ENCODE measurements at regions not wholly inside any gene's neighbourhood (a gene's known extent, or its start where the extent isn't known, plus 50 kb on each side); places are given as distances from the start of the nearest gene placed in this dataset.

GRCh38 chr6:88339761-88340160 is 173.6 kb upstream of the CNR1 start:
- Histone ChIP-seq H3K9me1 (ENCODE audit: control insufficient read depth, extremely low read depth, insufficient read depth, low read length) (no peaks in the 10 kb centered on the region), H3K27me3 (ENCODE audit: control insufficient read depth, extremely low read depth, insufficient read depth, low read length) (no peaks in the 10 kb centered on the region), H3K4me1 (ENCODE audit: control insufficient read depth, extremely low read depth, insufficient read depth, low read length) (no peaks in the 10 kb centered on the region), H3K4me3 (ENCODE audit: control insufficient read depth in 2 of 3, extremely low read depth in 1 of 3, insufficient read depth in 2 of 3, low read depth in 1 of 3, low read length in 3 of 3) (no peak overlapping the region), H3K79me2 (ENCODE audit: control insufficient read depth, insufficient read depth, low read length) (no peaks in the 10 kb centered on the region), H4K20me1 (ENCODE audit: control insufficient read depth, extremely low read depth, insufficient read depth, low read length) (no peaks in the 10 kb centered on the region), H3K27ac (ENCODE audit: control insufficient read depth, insufficient read depth, low read length) (no peak overlapping the region), H3K9ac (ENCODE audit: control insufficient read depth, extremely low read depth, insufficient read depth, low read length) (no peak overlapping the region), H2AFZ (ENCODE audit: control insufficient read depth, low read length) (no peak overlapping the region), H3K9me3 (ENCODE audit: control insufficient read depth, low read depth, low read length) (no peaks in the 10 kb centered on the region), H3K4me2 (ENCODE audit: control insufficient read depth, extremely low read depth, insufficient read depth, low read depth, low read length) (no peak overlapping the region), H3K36me3 (ENCODE audit: control insufficient read depth in 2 of 2, extremely low read depth in 1 of 2, insufficient read depth in 2 of 2, low read length in 2 of 2) (no peaks in the 10 kb centered on the region)
- dilution Hi-C loops (cut with MboI; ENCODE audit: extremely low pct_ligation_motif_present, low sequenced_read_pairs): no loop called here
- TF ChIP-seq CTCF (optimal IDR thresholded peaks at IDR 0.05 in 1 of 3, IDR thresholded peaks at IDR 0.05 in 1 of 3, conservative IDR thresholded peaks at IDR 0.05 in 1 of 3; ENCODE audit: extremely low read depth in 1 of 3, insufficient read depth in 2 of 3, low read length in 3 of 3) (no peak), EZH2 (IDR thresholded peaks at IDR 0.05; ENCODE audit: low read length) (no peak)
- DNase-seq (ENCODE audit: low read depth, low spot score) (no peak), FAIRE-seq (no peak)

GRCh38 chr6:88321306-88321705 is 155.2 kb upstream of the CNR1 start:
- H3K9me1 ChIP-seq (ENCODE audit: control insufficient read depth, extremely low read depth, insufficient read depth, low read length): no peaks in the 10 kb centered on the region
- no peaks in the 10 kb centered on the region for H4K20me1 ChIP-seq (ENCODE audit: control insufficient read depth, extremely low read depth, insufficient read depth, low read length)
- DNase-seq (ENCODE audit: low read depth, low spot score): no peak
- H2AFZ ChIP-seq (ENCODE audit: control insufficient read depth, low read length): no peak overlapping the region
- dilution Hi-C loops (cut with MboI; ENCODE audit: extremely low pct_ligation_motif_present, low sequenced_read_pairs): no loop called here
- H3K79me2 ChIP-seq (ENCODE audit: control insufficient read depth, insufficient read depth, low read length): no peaks in the 10 kb centered on the region
- no peak overlapping the region for H3K9ac ChIP-seq (ENCODE audit: control insufficient read depth, extremely low read depth, insufficient read depth, low read length)
- no peak overlapping the region for H3K27ac ChIP-seq (ENCODE audit: control insufficient read depth, insufficient read depth, low read length)
- no peaks in the 10 kb centered on the region for H3K4me1 ChIP-seq (ENCODE audit: control insufficient read depth, extremely low read depth, insufficient read depth, low read length)
- FAIRE-seq: no peak
- TF ChIP-seq EZH2 (IDR thresholded peaks at IDR 0.05; ENCODE audit: low read length): no peak
- no peaks in the 10 kb centered on the region for H3K36me3 ChIP-seq (ENCODE audit: control insufficient read depth in 2 of 2, extremely low read depth in 1 of 2, insufficient read depth in 2 of 2, low read length in 2 of 2)
- H3K9me3 ChIP-seq (ENCODE audit: control insufficient read depth, low read depth, low read length): no peaks in the 10 kb centered on the region
- H3K4me2 ChIP-seq (ENCODE audit: control insufficient read depth, extremely low read depth, insufficient read depth, low read depth, low read length): no peak overlapping the region
- H3K27me3 ChIP-seq (ENCODE audit: control insufficient read depth, extremely low read depth, insufficient read depth, low read length): no peaks in the 10 kb centered on the region
- H3K4me3 ChIP-seq (ENCODE audit: control insufficient read depth in 2 of 3, extremely low read depth in 1 of 3, insufficient read depth in 2 of 3, low read depth in 1 of 3, low read length in 3 of 3): no peak overlapping the region

- Histone ChIP-seq H2AFZ (ENCODE audit: control insufficient read depth, low read length) (no peak overlapping the region), H3K9me3 (ENCODE audit: control insufficient read depth, low read depth, low read length) (no peaks in the 10 kb centered on the region), H3K9me1 (ENCODE audit: control insufficient read depth, extremely low read depth, insufficient read depth, low read length) (no peaks in the 10 kb centered on the region), H3K27me3 (ENCODE audit: control insufficient read depth, extremely low read depth, insufficient read depth, low read length) (no peaks in the 10 kb centered on the region), H3K79me2 (ENCODE audit: control insufficient read depth, insufficient read depth, low read length) (no peaks in the 10 kb centered on the region), H3K36me3 (ENCODE audit: control insufficient read depth in 2 of 2, extremely low read depth in 1 of 2, insufficient read depth in 2 of 2, low read length in 2 of 2) (no peaks in the 10 kb centered on the region), H3K27ac (ENCODE audit: control insufficient read depth, insufficient read depth, low read length) (no peak overlapping the region), H3K4me1 (ENCODE audit: control insufficient read depth, extremely low read depth, insufficient read depth, low read length) (no peaks in the 10 kb centered on the region), H3K4me2 (ENCODE audit: control insufficient read depth, extremely low read depth, insufficient read depth, low read depth, low read length) (no peak overlapping the region), H4K20me1 (ENCODE audit: control insufficient read depth, extremely low read depth, insufficient read depth, low read length) (no peaks in the 10 kb centered on the region), H3K4me3 (ENCODE audit: control insufficient read depth in 2 of 3, extremely low read depth in 1 of 3, insufficient read depth in 2 of 3, low read depth in 1 of 3, low read length in 3 of 3) (no peak overlapping the region), H3K9ac (ENCODE audit: control insufficient read depth, extremely low read depth, insufficient read depth, low read length) (no peak overlapping the region)
- dilution Hi-C loops (cut with MboI; ENCODE audit: extremely low pct_ligation_motif_present, low sequenced_read_pairs): no loop called here
- FAIRE-seq (no peak), DNase-seq (ENCODE audit: low read depth, low spot score) (no peak)
- no peak for TF ChIP-seq CTCF (optimal IDR thresholded peaks at IDR 0.05 in 1 of 3, IDR thresholded peaks at IDR 0.05 in 1 of 3, conservative IDR thresholded peaks at IDR 0.05 in 1 of 3; ENCODE audit: extremely low read depth in 1 of 3, insufficient read depth in 2 of 3, low read length in 3 of 3)
Observed at GRCh38 chr6:88311561-88311960, 145.4 kb upstream of the CNR1 start.
